Tibial artery (tissue), 4 donors: ENCODE measurements at regions not wholly inside any gene's neighbourhood (a gene's known extent, or its start where the extent isn't known, plus 50 kb on each side); places are given as distances from the start of the nearest gene placed in this dataset.

Experiments used
- DNase-seq, 2 donors: peaks; one replicate each; pipeline ENCODE4 v3.0.0-alpha.2; 2019
- H3K27ac ChIP-seq, 2 donors: fragments of 200-600 bp; sonication (generic) in 1 of 2; 1 replicate in 1 of 2; 2 replicates in 1 of 2; pipeline ENCODE4 v1.5.1; 2018 to 2019; ENCODE audit warnings: mild to moderate bottlenecking in 1 of 2
- H3K27me3 ChIP-seq, 2 donors: fragments of 200-600 bp; sonication (generic) in 1 of 2; one replicate each; pipeline versions ENCODE4 v1.5.1 to v1.6.0; 2016 to 2019
- H3K36me3 ChIP-seq, 3 donors: fragments of 200-600 bp; sonication (generic) in 2 of 3; one replicate each; pipeline ENCODE4 v1.5.1; 2016 to 2019; ENCODE audit warnings: mild to moderate bottlenecking in 2 of 3
- H3K4me1 ChIP-seq, 4 donors: fragments of 200-600 bp; sonication (generic) in 2 of 4; 1 replicate in 3 of 4; 2 replicates in 1 of 4; pipeline ENCODE4 v1.5.1; 2016 to 2019
- H3K4me3 ChIP-seq, 2 donors: fragments of 200-600 bp; sonication (generic) in 1 of 2; 1 replicate in 1 of 2; 2 replicates in 1 of 2; pipeline ENCODE4 v1.5.1; 2018 to 2019; ENCODE audit warnings: mild to moderate bottlenecking in 2 of 2
- H3K9me3 ChIP-seq, 3 donors: fragments of 200-600 bp; sonication (generic) in 1 of 3; one replicate each; pipeline ENCODE4 v1.5.1; 2016 to 2019
- CTCF ChIP-seq, 2 experiments: fragments of 200-600 bp in 1 of 2; fragments of 450-650 bp in 1 of 2; IDR thresholded peaks; one replicate each; pipeline ENCODE4 v1.5.1; 2017 to 2019; ENCODE audit warnings: antibody characterized with exemption in 2 of 2, mild to moderate bottlenecking in 1 of 2, moderate library complexity in 1 of 2
- intact Hi-C: fragments of 100-400 bp; cut with DNase I; formaldehyde crosslinking; loops from one replicate; pipeline ENCODE4 v1.15.0; 2023; ENCODE audit warnings: low total_unique reads

GRCh38 chr1:242787968-242788367 is 263.5 kb upstream of the PLD5 start:
- Histone ChIP-seq H3K4me1 (no peaks in the 10 kb centered on the region), H3K36me3 (no peaks in the 10 kb centered on the region), H3K27me3 (no peaks in the 10 kb centered on the region), H3K9me3 (peaks cover 0 to 5% (median 0%) of the 10 kb centered on the region in 3 donors), H3K4me3 (no peak overlapping the region), H3K27ac (no peak overlapping the region)
- DNase-seq = no peak
- no peak for TF ChIP-seq CTCF (IDR thresholded peaks at IDR 0.05)
- intact Hi-C loops = no loop called here

GRCh38 chr1:242784807-242785206 is 260.3 kb upstream of the PLD5 start:
- no peak overlapping the region for H3K4me3 ChIP-seq
- intact Hi-C loops = no loop called here
- DNase-seq = no peak

GRCh38 chr1:242784084-242784483 is 259.6 kb upstream of the PLD5 start:
- Histone ChIP-seq H3K27me3 (no peaks in the 10 kb centered on the region), H3K4me3 (no peak overlapping the region), H3K9me3 (no peaks in the 10 kb centered on the region), H3K4me1 (no peaks in the 10 kb centered on the region), H3K36me3 (no peaks in the 10 kb centered on the region), H3K27ac (no peak overlapping the region)
- TF ChIP-seq CTCF (IDR thresholded peaks at IDR 0.05) = no peak
- intact Hi-C loops = no loop called here
- DNase-seq = no peak

More at GRCh38 chr1:242784807-242785206, 260.3 kb upstream of the PLD5 start:
- Histone ChIP-seq H3K4me1 (no peaks in the 10 kb centered on the region), H3K27me3 (no peaks in the 10 kb centered on the region), H3K9me3 (no peaks in the 10 kb centered on the region), H3K36me3 (no peaks in the 10 kb centered on the region), H3K27ac (no peak overlapping the region)
- no peak for TF ChIP-seq CTCF (IDR thresholded peaks at IDR 0.05)

GRCh38 chr1:242774256-242774655 is 249.8 kb upstream of the PLD5 start:
- DNase-seq = no peak
- TF ChIP-seq CTCF (IDR thresholded peaks at IDR 0.05) = no peak
- peaks cover 0 to 4% (median 0%) of the 10 kb centered on the region in 3 donors for H3K9me3 ChIP-seq
- no peaks in the 10 kb centered on the region for H3K27me3 ChIP-seq
- no peaks in the 10 kb centered on the region for H3K4me1 ChIP-seq
- no peak overlapping the region for H3K4me3 ChIP-seq
- intact Hi-C loops = no loop called here
- no peak overlapping the region for H3K27ac ChIP-seq
- H3K36me3 ChIP-seq = no peaks in the 10 kb centered on the region

- no peaks in the 10 kb centered on the region for H3K36me3 ChIP-seq
- no peak overlapping the region for H3K4me3 ChIP-seq
- intact Hi-C loops = no loop called here
- no peak overlapping the region for H3K27ac ChIP-seq
- no peak for DNase-seq
- no peaks in the 10 kb centered on the region for H3K27me3 ChIP-seq
- no peaks in the 10 kb centered on the region for H3K4me1 ChIP-seq
- no peak for TF ChIP-seq CTCF (IDR thresholded peaks at IDR 0.05)
- H3K9me3 ChIP-seq = peaks cover 0 to 4% (median 0%) of the 10 kb centered on the region in 3 donors
Observed at GRCh38 chr1:242770366-242770765, 245.9 kb upstream of the PLD5 start.

- Histone ChIP-seq H3K36me3 (no peaks in the 10 kb centered on the region), H3K9me3 (no peaks in the 10 kb centered on the region), H3K27me3 (no peaks in the 10 kb centered on the region), H3K4me3 (no peak overlapping the region), H3K27ac (no peak overlapping the region), H3K4me1 (no peaks in the 10 kb centered on the region)
- no peak for DNase-seq
- TF ChIP-seq CTCF (IDR thresholded peaks at IDR 0.05) = no peak
- intact Hi-C loops = no loop called here
Observed at GRCh38 chr1:242764161-242764560, 239.7 kb upstream of the PLD5 start.
